Neural progenitor cell (in vitro differentiated cells): ENCODE measurements at regions not wholly inside any gene's neighbourhood (a gene's known extent, or its start where the extent isn't known, plus 50 kb on each side); places are given as distances from the start of the nearest gene placed in this dataset.

Source experiments
- DNase-seq: peaks from one replicate; pipeline ENCODE4 v3.0.0-alpha.2; 2016; ENCODE audit warnings: low spot score
- H2AFZ ChIP-seq: fragments of 200-600 bp; sonication (generic); replicated peaks from 2 replicates; pipeline ENCODE4 v1.6.1; 2016; ENCODE audit warnings: antibody characterized with exemption
- H3F3A ChIP-seq: fragments of 200-600 bp; sonication (generic); 2 replicates; pipeline ENCODE4 v1.6.1; 2016; ENCODE audit warnings: antibody characterized with exemption, low read depth
- H3K27ac ChIP-seq: fragments of 200-600 bp; sonication (generic); 2 replicates; pipeline ENCODE4 v1.5.1; 2016; ENCODE audit warnings: mild to moderate bottlenecking
- H3K27me3 ChIP-seq: fragments of 200-600 bp; sonication (generic); 2 replicates; pipeline ENCODE4 v1.6.1; 2016; ENCODE audit warnings: mild to moderate bottlenecking, moderate library complexity
- H3K36me3 ChIP-seq: fragments of 200-600 bp; sonication (generic); 2 replicates; pipeline ENCODE4 v1.5.1; 2016
- H3K4me1 ChIP-seq: fragments of 200-600 bp; sonication (generic); 2 replicates; pipeline ENCODE4 v1.6.1; 2016; ENCODE audit warnings: mixed run types
- H3K4me2 ChIP-seq: fragments of 200-600 bp; sonication (generic); 2 replicates; pipeline ENCODE4 v1.6.1; 2016
- H3K4me3 ChIP-seq: fragments of 200-600 bp; sonication (generic); 2 replicates; pipeline ENCODE4 v1.5.1; 2016
- H3K79me2 ChIP-seq: fragments of 200-600 bp; sonication (generic); 2 replicates; pipeline ENCODE4 v1.6.1; 2016; ENCODE audit warnings: low read depth
- H3K9ac ChIP-seq: fragments of 200-600 bp; sonication (generic); 2 replicates; pipeline ENCODE4 v1.6.1; 2016
- H3K9me3 ChIP-seq: fragments of 200-600 bp; sonication (generic); 2 replicates; pipeline ENCODE4 v1.5.1; 2016; ENCODE audit warnings: low read depth
- H4K20me1 ChIP-seq: fragments of 200-600 bp; sonication (generic); 2 replicates; pipeline ENCODE4 v1.6.1; 2016; ENCODE audit warnings: low read depth
- H3K27ac Mint-ChIP-seq: 3 replicates; pipeline ENCODE4 v1.8.0; 2021; ENCODE audit warnings: mixed read lengths
- H3K27me3 Mint-ChIP-seq: 2 replicates; pipeline ENCODE4 v1.8.0; 2022; ENCODE audit warnings: low read depth, mild to moderate bottlenecking, inconsistent platforms, moderate library complexity, mixed read lengths; ENCODE audit not compliant: insufficient read depth
- H3K36me3 Mint-ChIP-seq: 3 replicates; pipeline ENCODE4 v1.8.0; 2021; ENCODE audit warnings: mixed read lengths
- H3K4me1 Mint-ChIP-seq: 3 replicates; pipeline ENCODE4 v1.8.0; 2021; ENCODE audit warnings: mixed read lengths
- H3K4me3 Mint-ChIP-seq: 3 replicates; pipeline ENCODE4 v1.8.0; 2021; ENCODE audit warnings: mild to moderate bottlenecking, moderate library complexity, mixed read lengths
- H3K9me3 Mint-ChIP-seq: 3 replicates; pipeline ENCODE4 v1.8.0; 2020; ENCODE audit warnings: mixed read lengths
- CTCF ChIP-seq: fragments of 200-600 bp; sonication (generic); IDR thresholded peaks from 2 replicates; pipeline ENCODE4 v1.5.1; 2017; ENCODE audit warnings: antibody characterized with exemption, mild to moderate bottlenecking
- EZH2 ChIP-seq: fragments of 200-600 bp; sonication (generic); IDR thresholded peaks from 2 replicates; pipeline ENCODE4 v1.6.1; 2017; ENCODE audit warnings: antibody characterized with exemption, mild to moderate bottlenecking, moderate library complexity
- EZH2phosphoT487 ChIP-seq: fragments of 200-600 bp; sonication (generic); IDR thresholded peaks from 2 replicates; pipeline ENCODE4 v1.6.1; 2017; ENCODE audit warnings: antibody characterized with exemption

- Mint-ChIP-seq H3K27me3 (peaks cover 2% of the 10 kb centered on the region), H3K4me3 (no peak overlapping the region), H3K27ac (no peak overlapping the region), H3K36me3 (no peaks in the 10 kb centered on the region), H3K4me1 (peaks cover 18% of the 10 kb centered on the region), H3K9me3 (peaks cover 2% of the 10 kb centered on the region)
- no peak overlapping the region for H3K9ac ChIP-seq
- TF ChIP-seq EZH2 (no peak), EZH2phosphoT487 (no peak), CTCF (no peak)
- no peaks in the 10 kb centered on the region for H4K20me1 ChIP-seq
- peaks cover 7% of the 10 kb centered on the region for H3F3A ChIP-seq
- H3K4me1 ChIP-seq = peaks cover 19% of the 10 kb centered on the region
- DNase-seq = peak; percentile 41
- H3K4me3 ChIP-seq = no peak overlapping the region
- no peaks in the 10 kb centered on the region for H3K27me3 ChIP-seq
- no peak overlapping the region for H3K27ac ChIP-seq
- no peaks in the 10 kb centered on the region for H3K9me3 ChIP-seq
- H3K4me2 ChIP-seq = peak overlapping the region; percentile 11
- no peaks in the 10 kb centered on the region for H3K79me2 ChIP-seq
- no peaks in the 10 kb centered on the region for H3K36me3 ChIP-seq
- no peak overlapping the region for H2AFZ ChIP-seq
Measured at GRCh38 chr17:72053036-72053435, 67.8 kb upstream of the SOX9 start.

GRCh38 chr17:72053449-72053848, 67.4 kb upstream of the SOX9 start:
- peaks cover 2% of the 10 kb centered on the region for H3K27me3 Mint-ChIP-seq
- H3K4me2 ChIP-seq = peak overlapping the region; percentile 11
- peaks cover 18% of the 10 kb centered on the region for H3K4me1 Mint-ChIP-seq
- H3K4me1 ChIP-seq = peaks cover 19% of the 10 kb centered on the region
- no peaks in the 10 kb centered on the region for H4K20me1 ChIP-seq
- H3K36me3 ChIP-seq = no peaks in the 10 kb centered on the region
- no peaks in the 10 kb centered on the region for H3K9me3 ChIP-seq
- peaks cover 7% of the 10 kb centered on the region for H3F3A ChIP-seq
- peaks cover 2% of the 10 kb centered on the region for H3K9me3 Mint-ChIP-seq
- no peak overlapping the region for H3K9ac ChIP-seq
- H3K4me3 ChIP-seq = no peak overlapping the region
- no peaks in the 10 kb centered on the region for H3K36me3 Mint-ChIP-seq
- DNase-seq = no peak
- H2AFZ ChIP-seq = peak overlapping the region; percentile 7
- H3K79me2 ChIP-seq = no peaks in the 10 kb centered on the region
- H3K4me3 Mint-ChIP-seq = no peak overlapping the region
- no peaks in the 10 kb centered on the region for H3K27me3 ChIP-seq
- H3K27ac ChIP-seq = no peak overlapping the region
- no peak overlapping the region for H3K27ac Mint-ChIP-seq
- TF ChIP-seq EZH2phosphoT487 (no peak), CTCF (peak; percentile 22), EZH2 (no peak)

- H3K4me3 Mint-ChIP-seq = no peak overlapping the region
- no peaks in the 10 kb centered on the region for H3K36me3 Mint-ChIP-seq
Measured at GRCh38 chr17:72056155-72056554, 64.7 kb upstream of the SOX9 start.

More at GRCh38 chr17:72056155-72056554, 64.7 kb upstream of the SOX9 start:
- Histone ChIP-seq H3K4me2 (no peak overlapping the region), H3K9ac (no peak overlapping the region), H3K36me3 (no peaks in the 10 kb centered on the region), H3K79me2 (no peaks in the 10 kb centered on the region), H3K27ac (no peak overlapping the region), H3K9me3 (no peaks in the 10 kb centered on the region), H2AFZ (no peak overlapping the region), H4K20me1 (no peaks in the 10 kb centered on the region), H3K27me3 (no peaks in the 10 kb centered on the region), H3K4me3 (no peak overlapping the region), H3K4me1 (peaks cover 19% of the 10 kb centered on the region), H3F3A (peaks cover 7% of the 10 kb centered on the region)
- no peak for TF ChIP-seq CTCF
- TF ChIP-seq EZH2 = no peak
- TF ChIP-seq EZH2phosphoT487 = no peak
- H3K27ac Mint-ChIP-seq = no peak overlapping the region
- H3K4me1 Mint-ChIP-seq = peaks cover 18% of the 10 kb centered on the region
- DNase-seq = no peak
- H3K27me3 Mint-ChIP-seq = peaks cover 2% of the 10 kb centered on the region
- H3K9me3 Mint-ChIP-seq = peaks cover 2% of the 10 kb centered on the region
